ENCODE measurements at regions not wholly inside any gene's neighbourhood (a gene's known extent, or its start where the extent isn't known, plus 50 kb on each side); places are given as distances from the start of the nearest gene placed in this dataset.

DNA sequence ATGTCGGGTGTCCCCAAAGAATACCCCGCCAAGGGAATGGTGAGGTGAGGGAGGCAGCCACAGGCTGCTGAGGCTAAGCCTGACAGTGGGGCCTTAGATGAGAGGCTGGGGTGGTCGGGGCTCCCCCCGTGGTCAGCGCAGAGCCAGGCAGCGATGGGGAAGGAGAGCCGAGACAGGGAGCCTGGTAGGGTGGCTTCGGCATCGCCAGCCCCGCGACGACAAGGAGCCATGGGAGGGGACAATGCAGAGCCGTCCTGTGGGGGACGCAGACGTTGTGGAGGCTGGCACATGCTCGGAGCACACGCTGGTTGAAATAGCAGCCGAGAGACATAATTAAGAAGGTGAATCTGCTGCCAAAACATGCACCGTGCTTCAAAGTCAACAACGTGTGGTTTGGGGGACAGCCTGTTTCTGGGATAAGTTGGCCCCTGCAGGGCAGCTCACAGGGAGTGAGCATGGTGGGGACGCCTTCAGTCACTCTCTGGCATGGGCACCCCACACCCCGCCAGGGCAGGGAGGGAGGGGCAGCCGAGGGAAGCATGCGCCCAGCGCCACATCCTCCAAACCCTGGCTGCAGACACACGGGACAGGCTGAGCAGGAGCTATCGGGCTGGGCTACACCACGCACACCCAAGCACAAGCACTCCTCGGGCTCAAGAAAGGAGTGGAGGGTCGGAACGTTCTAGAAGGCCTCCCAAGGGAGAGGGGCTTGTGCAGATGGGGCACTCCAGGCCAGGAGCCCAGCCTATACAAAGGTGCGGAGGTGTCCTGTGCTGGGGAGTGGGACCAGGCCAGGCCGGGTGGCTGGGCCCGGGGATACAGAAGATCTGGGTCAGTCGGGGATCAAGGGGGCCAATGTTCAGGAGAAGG is 66.6 kb upstream of the C14orf180 start (continued):
- TF ChIP-seq ZNF462 (CRISPR knock-in tag; IDR thresholded peaks at IDR 0.05) (no peak), ETS1 (IDR thresholded peaks at IDR 0.05) (no peak), POLR2AphosphoS5 (IDR thresholded peaks at IDR 0.05; ENCODE audit: low read depth) (no peak), NANOG (IDR thresholded peaks at IDR 0.05; ENCODE audit: borderline replicate concordance) (no peak), CREB1 (CRISPR knock-in tag; IDR thresholded peaks at IDR 0.05; ENCODE audit: low read depth) (no peak), STAT1 (IDR thresholded peaks at IDR 0.05; ENCODE audit: unreplicated experiment) (no peak), ZNF331 (CRISPR knock-in tag; IDR thresholded peaks at IDR 0.05; ENCODE audit: low read depth) (no peak)
- TF ChIP-seq, protein P1, sequence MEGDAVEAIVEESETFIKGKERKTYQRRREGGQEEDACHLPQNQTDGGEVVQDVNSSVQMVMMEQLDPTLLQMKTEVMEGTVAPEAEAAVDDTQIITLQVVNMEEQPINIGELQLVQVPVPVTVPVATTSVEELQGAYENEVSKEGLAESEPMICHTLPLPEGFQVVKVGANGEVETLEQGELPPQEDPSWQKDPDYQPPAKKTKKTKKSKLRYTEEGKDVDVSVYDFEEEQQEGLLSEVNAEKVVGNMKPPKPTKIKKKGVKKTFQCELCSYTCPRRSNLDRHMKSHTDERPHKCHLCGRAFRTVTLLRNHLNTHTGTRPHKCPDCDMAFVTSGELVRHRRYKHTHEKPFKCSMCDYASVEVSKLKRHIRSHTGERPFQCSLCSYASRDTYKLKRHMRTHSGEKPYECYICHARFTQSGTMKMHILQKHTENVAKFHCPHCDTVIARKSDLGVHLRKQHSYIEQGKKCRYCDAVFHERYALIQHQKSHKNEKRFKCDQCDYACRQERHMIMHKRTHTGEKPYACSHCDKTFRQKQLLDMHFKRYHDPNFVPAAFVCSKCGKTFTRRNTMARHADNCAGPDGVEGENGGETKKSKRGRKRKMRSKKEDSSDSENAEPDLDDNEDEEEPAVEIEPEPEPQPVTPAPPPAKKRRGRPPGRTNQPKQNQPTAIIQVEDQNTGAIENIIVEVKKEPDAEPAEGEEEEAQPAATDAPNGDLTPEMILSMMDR (conservative IDR thresholded peaks at IDR 0.05; ENCODE audit: low read depth in 2 of 2): no peak

All from GM23338 (cell line).